H1 (cell line): ENCODE measurements at regions not wholly inside any gene's neighbourhood (a gene's known extent, or its start where the extent isn't known, plus 50 kb on each side); places are given as distances from the start of the nearest gene placed in this dataset.

ENCODE experiments used
- BCL11A ChIP-seq, 2 experiments: IDR thresholded peaks; one replicate each; pipeline ENCODE4 v1.6.1; 2011; ENCODE audit warnings: low read depth in 2 of 2, low read length in 2 of 2, mild to moderate bottlenecking in 2 of 2
- BRCA1 ChIP-seq: IDR thresholded peaks from 2 replicates; pipeline ENCODE4 v1.6.1; 2012; ENCODE audit warnings: low read depth, low read length, improper control_type of control experiment
- CBX5 ChIP-seq: fragments of 300-800, 300-1000 bp; sonication (generic); IDR thresholded peaks from 2 replicates; pipeline ENCODE4 v1.7.1; 2016; ENCODE audit warnings: antibody characterized with exemption, low read length, low read depth
- CHD2 ChIP-seq: IDR thresholded peaks from 2 replicates; pipeline ENCODE4 v1.6.1; 2012; ENCODE audit warnings: low read length, improper control_type of control experiment
- CHD7 ChIP-seq: fragments of 300-600 bp; sonication (generic); IDR thresholded peaks from 2 replicates; pipeline ENCODE4 v1.7.1; 2012; ENCODE audit warnings: low read length, moderate library complexity, mild to moderate bottlenecking, inconsistent platforms; ENCODE audit not compliant: insufficient replicate concordance
- FOSL1 ChIP-seq: IDR thresholded peaks from 2 replicates; pipeline ENCODE4 v1.6.1; 2011; ENCODE audit warnings: mild to moderate bottlenecking, low read depth, low read length, moderate library complexity; ENCODE audit not compliant: insufficient read depth
- GABPA ChIP-seq: IDR thresholded peaks from 2 replicates; pipeline ENCODE4 v1.6.1; 2011; ENCODE audit warnings: mild to moderate bottlenecking, low read length, moderate library complexity, borderline replicate concordance; ENCODE audit not compliant: insufficient read depth
- JUN ChIP-seq: IDR thresholded peaks from 2 replicates; pipeline ENCODE4 v1.6.1; 2011; ENCODE audit warnings: low read depth, mild to moderate bottlenecking, improper control_type of control experiment, low read length
- RBBP5 ChIP-seq: IDR thresholded peaks from 2 replicates; pipeline ENCODE4 v1.7.1; 2012; ENCODE audit warnings: low read depth, mild to moderate bottlenecking, inconsistent platforms, low read length, moderate library complexity, borderline replicate concordance
- RXRA ChIP-seq: IDR thresholded peaks from 2 replicates; pipeline ENCODE4 v1.6.1; 2011; ENCODE audit warnings: low read depth, mild to moderate bottlenecking, low read length, moderate library complexity; ENCODE audit not compliant: insufficient read depth
- SIRT6 ChIP-seq: IDR thresholded peaks from one replicate; pipeline ENCODE4 v1.7.1; 2012; ENCODE audit warnings: low read length, inconsistent platforms
- SP1 ChIP-seq: IDR thresholded peaks from 2 replicates; pipeline ENCODE4 v1.6.1; 2011; ENCODE audit warnings: low read depth, low read length

GRCh38 chr3:167067787-167068161 is 312.3 kb downstream of the ZBBX start (continued):
- TF ChIP-seq CHD7: no peak
- TF ChIP-seq FOSL1: no peak
- no peak for TF ChIP-seq SIRT6
- no peak for TF ChIP-seq SP1
- no peak for TF ChIP-seq RXRA
- TF ChIP-seq JUN: no peak
- TF ChIP-seq GABPA: no peak
- TF ChIP-seq BCL11A (IDR thresholded peaks at IDR 0.05; ENCODE audit: low read depth in 2 of 2, low read length in 2 of 2): no peak
- no peak for TF ChIP-seq CHD2
- TF ChIP-seq CBX5: no peak
- TF ChIP-seq BRCA1: no peak
- no peak for TF ChIP-seq RBBP5
